GM12878 (cell line): ENCODE measurements at regions not wholly inside any gene's neighbourhood (a gene's known extent, or its start where the extent isn't known, plus 50 kb on each side); places are given as distances from the start of the nearest gene placed in this dataset.
"Not testable (repeated sequence)": the region's sequence is repeated elsewhere in the genome, so short reads cannot be mapped to it uniquely, and the experiment has no call there.

Experiments used
- ATAC-seq: fragments of 200-7000 bp; cut with Tn5 transposase; 3 replicates; pipeline ENCODE4 v1.9.1; 2020; ENCODE audit warnings: mild to moderate bottlenecking, moderate library complexity
- BruUV-seq: library from RNA; stranded (reverse); fragments of 400-500 nt; replicated peaks from 2 replicates; lab custom pipeline; 2021; lab: Mats Ljungman, UMichigan
- CTCF ChIA-PET: fragments of 300-600 bp; sonication (Branson Sonifier 250); formaldehyde crosslinking; extraction: SDS; loops from one replicate; lab custom pipeline; 2021; ENCODE audit warnings: inconsistent platforms; lab: Yijun Ruan, JAX
- POLR2A ChIA-PET: fragments of 350-600 bp; formaldehyde crosslinking; extraction: SDS; loops from one replicate; lab custom pipeline; 2021; ENCODE audit warnings: inconsistent platforms; lab: Charles Lee
- RAD21 ChIA-PET: fragments of 300-600 bp; sonication (Branson Sonifier 250); formaldehyde crosslinking; loops from one replicate; lab custom pipeline; 2023; ENCODE audit warnings: antibody characterized with exemption; ENCODE audit not compliant: unreplicated experiment; lab: Charles Lee
- SMC1A ChIA-PET: fragments of 300-600 bp; sonication (Branson Sonifier 250); formaldehyde crosslinking; loops from one replicate; lab custom pipeline; 2023; ENCODE audit not compliant: unreplicated experiment, uncharacterized antibody; lab: Charles Lee
- DNase-seq: peaks from one replicate; pipeline ENCODE4 v3.0.0-alpha.2; 2011; ENCODE audit warnings: low read depth, low spot score
- FAIRE-seq: peaks from 3 replicates; lab custom pipeline; 2011; peaks lifted over from hg19 to GRCh38; lab: Jason Lieb, UNC
- H2AFZ ChIP-seq: 2 replicates; pipeline ENCODE4 v1.6.0; 2011; ENCODE audit warnings: low read depth, low read length, control low read depth; ENCODE audit not compliant: control insufficient read depth
- H3K27ac ChIP-seq: 2 replicates; pipeline ENCODE4 v1.5.1; 2011; ENCODE audit warnings: control low read depth; ENCODE audit not compliant: control insufficient read depth, insufficient read depth
- H3K27me3 ChIP-seq, 2 experiments: replicated peaks in 1 of 2; 2 replicates each; pipeline versions ENCODE4 v1.6.0 to v1.6.1; 2011; ENCODE audit warnings: low read length in 1 of 2; ENCODE audit not compliant: control insufficient read depth in 2 of 2, insufficient read depth in 2 of 2
- H3K36me3 ChIP-seq, 2 experiments: 2 replicates each; pipeline ENCODE4 v1.5.1; 2011; ENCODE audit warnings: low read length in 1 of 2; ENCODE audit not compliant: control insufficient read depth in 2 of 2, insufficient read depth in 2 of 2
- H3K4me1 ChIP-seq: 2 replicates; pipeline ENCODE4 v1.6.1; 2011; ENCODE audit warnings: mild to moderate bottlenecking, low read length, moderate library complexity, mixed read lengths; ENCODE audit not compliant: control insufficient read depth, insufficient read depth
- H3K4me2 ChIP-seq: 2 replicates; pipeline ENCODE4 v1.6.0; 2011; ENCODE audit warnings: control low read depth; ENCODE audit not compliant: control insufficient read depth, insufficient read depth
- H3K4me3 ChIP-seq: fragments of 200-600 bp; sonication (generic); 2 replicates; pipeline ENCODE4 v1.5.1; 2016
- H3K79me2 ChIP-seq: 2 replicates; pipeline ENCODE4 v1.6.0; 2011; ENCODE audit warnings: low read length; ENCODE audit not compliant: control insufficient read depth, insufficient read depth
- H3K9ac ChIP-seq: 2 replicates; pipeline ENCODE4 v1.8.0; 2011; ENCODE audit warnings: low read length, control low read depth, mixed read lengths; ENCODE audit not compliant: control insufficient read depth, insufficient read depth
- H3K9me3 ChIP-seq: replicated peaks from 3 replicates; pipeline ENCODE4 v1.5.1; 2011; ENCODE audit warnings: mild to moderate bottlenecking, low read length; ENCODE audit not compliant: control insufficient read depth, insufficient read depth
- H4K20me1 ChIP-seq: 2 replicates; pipeline ENCODE4 v1.6.0; 2011; ENCODE audit not compliant: control insufficient read depth, insufficient read depth
- BACH1 ChIP-seq: fragments of 450-650 bp; IDR thresholded peaks from 2 replicates; pipeline ENCODE4 v1.6.1; 2017; ENCODE audit warnings: mild to moderate bottlenecking, borderline replicate concordance
- CHD2 ChIP-seq: IDR thresholded peaks from 2 replicates; pipeline ENCODE4 v1.6.1; 2011; ENCODE audit warnings: low read depth, low read length, improper control_type of control experiment, borderline replicate concordance
- CREM ChIP-seq: IDR thresholded peaks from 2 replicates; pipeline ENCODE4 v1.6.1; 2014; ENCODE audit warnings: antibody characterized with exemption, low read depth
- DPF2 ChIP-seq: fragments of 450-650 bp; IDR thresholded peaks from 2 replicates; pipeline ENCODE4 v1.6.1; 2017; ENCODE audit warnings: mild to moderate bottlenecking
- WGBS: methylation state at CpG from one replicate; pipeline ENCODE4 v1.1.6; 2016; ENCODE audit warnings: low lambda C conversion rate; ENCODE audit not compliant: insufficient replicate concordance, insufficient coverage; ENCODE audit errors: missing lambda C conversion rate; 5-methylcytosine and 5-hydroxymethylcytosine counted together
- in situ Hi-C: fragments of 300-500 bp; cut with MboI; formaldehyde crosslinking; loops from 9 replicates; pipeline ENCODE4 v1.14.3; 2018; ENCODE audit warnings: mixed read lengths
- intact Hi-C: fragments of 100-400 bp; cut with micrococcal nuclease; formaldehyde crosslinking; loops from one replicate; pipeline ENCODE4 v1.14.2; 2022; ENCODE audit not compliant: unreplicated experiment
- TF ChIP-seq, protein P1 (sequence below): IDR thresholded peaks from 2 replicates; pipeline ENCODE4 v1.6.1; 2011; ENCODE audit warnings: low read depth, low read length, improper control_type of control experiment, borderline replicate concordance
- TF ChIP-seq, protein P2 (sequence below): fragments of 450-650 bp; IDR thresholded peaks from 2 replicates; pipeline ENCODE4 v1.6.1; 2016; ENCODE audit warnings: mild to moderate bottlenecking
- TF ChIP-seq, protein P3 (sequence below): IDR thresholded peaks from 2 replicates; pipeline ENCODE4 v1.6.1; 2012; ENCODE audit warnings: low read depth, low read length, improper control_type of control experiment

DNA sequence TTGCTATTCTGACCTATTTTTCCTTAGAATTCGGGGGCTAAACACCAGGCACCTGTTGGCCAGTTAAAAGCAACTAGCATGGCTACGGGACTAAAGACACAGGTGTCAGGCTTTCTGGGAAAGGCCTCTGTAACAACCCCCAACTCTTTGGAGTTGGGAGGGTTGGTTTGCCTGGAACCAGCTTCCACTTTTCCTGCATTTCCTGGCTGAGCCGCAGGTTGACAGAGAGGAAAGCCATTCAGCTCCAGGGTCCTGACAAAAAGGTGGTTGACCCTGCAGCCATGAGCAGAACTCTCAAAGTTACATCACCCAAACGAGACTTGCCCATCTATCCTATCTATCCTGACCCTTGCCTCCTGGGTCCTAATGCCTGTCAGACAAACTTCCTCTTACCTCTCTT, 375.4 kb upstream of the SFSWAP start (continued):
- TF ChIP-seq CREM (no peak), BACH1 (no peak), DPF2 (no peak), CHD2 (no peak)
- TF ChIP-seq, protein P1, sequence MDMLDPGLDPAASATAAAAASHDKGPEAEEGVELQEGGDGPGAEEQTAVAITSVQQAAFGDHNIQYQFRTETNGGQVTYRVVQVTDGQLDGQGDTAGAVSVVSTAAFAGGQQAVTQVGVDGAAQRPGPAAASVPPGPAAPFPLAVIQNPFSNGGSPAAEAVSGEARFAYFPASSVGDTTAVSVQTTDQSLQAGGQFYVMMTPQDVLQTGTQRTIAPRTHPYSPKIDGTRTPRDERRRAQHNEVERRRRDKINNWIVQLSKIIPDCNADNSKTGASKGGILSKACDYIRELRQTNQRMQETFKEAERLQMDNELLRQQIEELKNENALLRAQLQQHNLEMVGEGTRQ: no peak
- TF ChIP-seq, protein P2, sequence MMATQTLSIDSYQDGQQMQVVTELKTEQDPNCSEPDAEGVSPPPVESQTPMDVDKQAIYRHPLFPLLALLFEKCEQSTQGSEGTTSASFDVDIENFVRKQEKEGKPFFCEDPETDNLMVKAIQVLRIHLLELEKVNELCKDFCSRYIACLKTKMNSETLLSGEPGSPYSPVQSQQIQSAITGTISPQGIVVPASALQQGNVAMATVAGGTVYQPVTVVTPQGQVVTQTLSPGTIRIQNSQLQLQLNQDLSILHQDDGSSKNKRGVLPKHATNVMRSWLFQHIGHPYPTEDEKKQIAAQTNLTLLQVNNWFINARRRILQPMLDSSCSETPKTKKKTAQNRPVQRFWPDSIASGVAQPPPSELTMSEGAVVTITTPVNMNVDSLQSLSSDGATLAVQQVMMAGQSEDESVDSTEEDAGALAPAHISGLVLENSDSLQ: no peak
- TF ChIP-seq, protein P3, sequence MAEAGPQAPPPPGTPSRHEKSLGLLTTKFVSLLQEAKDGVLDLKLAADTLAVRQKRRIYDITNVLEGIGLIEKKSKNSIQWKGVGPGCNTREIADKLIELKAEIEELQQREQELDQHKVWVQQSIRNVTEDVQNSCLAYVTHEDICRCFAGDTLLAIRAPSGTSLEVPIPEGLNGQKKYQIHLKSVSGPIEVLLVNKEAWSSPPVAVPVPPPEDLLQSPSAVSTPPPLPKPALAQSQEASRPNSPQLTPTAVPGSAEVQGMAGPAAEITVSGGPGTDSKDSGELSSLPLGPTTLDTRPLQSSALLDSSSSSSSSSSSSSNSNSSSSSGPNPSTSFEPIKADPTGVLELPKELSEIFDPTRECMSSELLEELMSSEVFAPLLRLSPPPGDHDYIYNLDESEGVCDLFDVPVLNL: no peak

DNA sequence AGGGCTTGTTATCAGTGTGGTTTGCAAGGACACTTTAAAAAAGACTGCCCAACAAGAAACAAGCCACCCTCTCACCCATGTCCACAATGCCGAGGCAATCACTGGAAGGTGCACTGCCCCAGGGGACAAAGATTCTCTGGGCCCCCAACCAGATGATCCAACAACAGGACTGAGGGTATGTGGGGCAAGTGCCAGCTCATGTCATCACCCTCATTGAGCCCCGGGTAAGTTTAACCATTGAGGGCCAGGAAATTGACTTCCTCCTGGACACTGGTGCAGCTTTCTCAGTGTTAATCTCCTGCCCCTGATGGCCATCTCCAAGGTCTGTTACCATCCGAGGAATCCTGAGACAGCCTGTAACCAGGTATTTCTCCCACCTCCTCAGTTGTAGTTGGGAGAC, 373.0 kb upstream of the SFSWAP start:
- in situ Hi-C loops, H4K20me1 ChIP-seq, H3K36me3 ChIP-seq, H3K9ac ChIP-seq, H2AFZ ChIP-seq, ATAC-seq, SMC1A ChIA-PET, H3K79me2 ChIP-seq, CTCF ChIA-PET, H3K27me3 ChIP-seq, FAIRE-seq, H3K4me2 ChIP-seq, DNase-seq, H3K27ac ChIP-seq, H3K9me3 ChIP-seq, RAD21 ChIA-PET, H3K4me3 ChIP-seq, POLR2A ChIA-PET, intact Hi-C loops, H3K4me1 ChIP-seq, BruUV-seq: not testable (repeated sequence)
- WGBS: 24% methylated on average over 3 of the region's 3 CpGs
